Omental fat pad (tissue), 3 donors: ENCODE measurements at regions not wholly inside any gene's neighbourhood (a gene's known extent, or its start where the extent isn't known, plus 50 kb on each side); places are given as distances from the start of the nearest gene placed in this dataset.

Experiments used
- ATAC-seq: fragments of 150-250 bp; one replicate; pipeline ENCODE4 v1.9.1; 2016; ENCODE audit warnings: mild to moderate bottlenecking, moderate library complexity; ENCODE audit not compliant: low FRiP score
- DNase-seq: peaks from one replicate; pipeline ENCODE4 v3.0.0-alpha.2; 2019; ENCODE audit warnings: low spot score
- TF ChIP-seq, protein P1 (sequence below), 3 donors: fragments of 450-650 bp; IDR thresholded peaks; one replicate each; pipeline ENCODE4 v1.5.1; 2016 to 2017; ENCODE audit warnings: antibody characterized with exemption in 3 of 3, mild to moderate bottlenecking in 3 of 3, moderate library complexity in 2 of 3

DNA sequence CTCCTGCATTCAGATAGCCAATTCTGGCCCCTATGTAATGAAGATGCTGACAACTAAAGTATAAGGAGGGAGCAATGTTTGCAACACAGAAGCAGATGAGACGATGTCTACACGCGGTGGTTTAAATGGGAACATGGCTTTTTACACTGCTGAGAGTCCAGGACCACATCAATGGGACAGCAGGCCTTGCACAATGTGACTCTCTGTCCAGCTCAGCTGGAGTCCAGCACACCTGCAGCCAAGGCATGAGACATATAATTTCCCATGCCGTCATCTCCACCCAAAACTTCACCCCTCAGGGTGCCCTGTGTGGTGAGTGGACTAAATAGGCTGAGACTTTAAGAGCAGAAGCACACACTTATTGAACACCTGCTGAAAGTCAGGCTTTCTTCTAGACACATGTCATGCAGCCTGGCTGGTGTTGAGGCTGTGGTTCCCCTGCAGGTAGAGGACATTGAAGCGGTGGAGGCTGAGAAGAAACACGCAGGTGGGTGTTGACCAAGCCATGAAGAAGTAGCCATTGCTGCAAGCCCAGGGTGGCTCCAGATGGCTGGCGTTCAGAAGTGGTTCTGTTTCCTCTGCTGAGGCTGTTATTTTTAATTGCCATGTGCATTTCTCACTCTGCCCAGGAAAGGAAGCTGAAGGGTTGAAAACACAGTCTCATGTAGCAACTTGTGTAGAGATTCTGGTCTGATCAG, 345.6 kb downstream of the MYCN start:
- DNase-seq (no peak), ATAC-seq (no peak)
- TF ChIP-seq, protein P1, sequence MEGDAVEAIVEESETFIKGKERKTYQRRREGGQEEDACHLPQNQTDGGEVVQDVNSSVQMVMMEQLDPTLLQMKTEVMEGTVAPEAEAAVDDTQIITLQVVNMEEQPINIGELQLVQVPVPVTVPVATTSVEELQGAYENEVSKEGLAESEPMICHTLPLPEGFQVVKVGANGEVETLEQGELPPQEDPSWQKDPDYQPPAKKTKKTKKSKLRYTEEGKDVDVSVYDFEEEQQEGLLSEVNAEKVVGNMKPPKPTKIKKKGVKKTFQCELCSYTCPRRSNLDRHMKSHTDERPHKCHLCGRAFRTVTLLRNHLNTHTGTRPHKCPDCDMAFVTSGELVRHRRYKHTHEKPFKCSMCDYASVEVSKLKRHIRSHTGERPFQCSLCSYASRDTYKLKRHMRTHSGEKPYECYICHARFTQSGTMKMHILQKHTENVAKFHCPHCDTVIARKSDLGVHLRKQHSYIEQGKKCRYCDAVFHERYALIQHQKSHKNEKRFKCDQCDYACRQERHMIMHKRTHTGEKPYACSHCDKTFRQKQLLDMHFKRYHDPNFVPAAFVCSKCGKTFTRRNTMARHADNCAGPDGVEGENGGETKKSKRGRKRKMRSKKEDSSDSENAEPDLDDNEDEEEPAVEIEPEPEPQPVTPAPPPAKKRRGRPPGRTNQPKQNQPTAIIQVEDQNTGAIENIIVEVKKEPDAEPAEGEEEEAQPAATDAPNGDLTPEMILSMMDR (IDR thresholded peaks at IDR 0.05), result no peak

DNA sequence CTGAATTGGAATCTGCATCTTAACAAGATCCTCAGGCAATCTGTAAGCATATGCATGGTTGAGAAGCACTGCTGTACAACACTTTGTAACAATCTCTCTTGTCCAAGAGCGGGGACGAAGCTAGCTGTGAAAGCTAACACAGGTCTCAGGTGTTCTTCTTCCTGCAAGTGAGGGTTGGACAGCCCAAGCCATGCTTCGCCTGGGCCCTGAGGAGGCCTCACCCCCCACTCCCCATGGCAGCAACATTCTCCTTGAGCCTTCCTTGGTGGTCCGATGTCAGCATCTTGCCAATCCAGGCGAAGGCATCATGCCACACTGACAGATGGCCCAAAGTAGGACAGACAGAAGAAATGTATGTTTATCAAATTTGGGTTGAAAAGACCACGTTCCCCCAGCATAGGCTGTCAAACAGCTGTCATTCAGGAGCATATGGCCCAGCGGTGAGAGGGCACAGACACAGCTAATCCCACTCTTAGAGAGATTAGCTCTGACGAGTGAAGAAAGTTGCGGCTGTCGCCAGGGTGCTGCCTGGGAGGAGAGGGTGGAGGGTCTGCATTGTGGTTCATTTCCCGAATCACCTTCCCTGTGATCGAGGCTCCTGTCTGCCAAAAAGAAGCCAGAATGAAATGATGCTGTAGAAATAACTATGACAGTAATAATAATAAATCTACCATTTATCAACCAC, 344.7 kb downstream of the MYCN start:
- TF ChIP-seq, protein P1 (IDR thresholded peaks at IDR 0.05), result no peak
- no peak for ATAC-seq
- DNase-seq, result no peak

DNA sequence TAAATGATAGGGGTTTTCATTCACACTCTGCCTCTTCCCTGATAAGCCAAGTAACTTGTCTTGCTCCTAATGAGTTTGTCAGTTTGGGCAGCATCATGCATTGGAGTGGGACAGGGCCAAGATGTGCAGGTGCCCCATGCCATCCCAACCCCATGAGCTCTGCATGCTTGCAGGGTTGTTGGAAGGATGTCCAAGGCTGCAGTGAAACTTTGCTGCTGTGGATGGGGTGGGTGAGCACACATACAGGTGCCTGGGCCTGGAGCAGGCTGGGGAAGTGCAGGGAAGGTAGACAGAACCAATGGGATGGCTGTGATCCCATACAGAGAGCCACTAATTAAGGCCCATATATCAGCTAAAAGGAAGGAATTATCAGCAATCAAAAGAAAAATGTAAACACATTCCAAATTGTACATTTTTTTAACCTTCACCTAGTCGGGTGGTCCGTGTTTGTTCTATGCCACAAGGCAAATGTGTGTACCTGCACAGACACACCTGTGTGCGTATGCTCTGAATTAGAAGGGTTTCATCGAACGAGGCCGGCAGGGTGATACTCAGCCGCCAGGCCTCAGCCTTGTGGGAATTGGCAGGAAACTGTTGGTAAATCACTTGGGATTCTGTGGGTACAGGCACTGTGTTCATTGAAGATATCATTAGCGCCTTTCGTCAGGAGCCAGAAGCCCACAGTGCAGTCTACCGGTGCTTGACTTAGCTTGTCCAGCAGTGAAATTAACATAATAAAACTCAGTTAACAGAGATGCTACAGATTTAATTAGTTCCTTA, 342.9 kb downstream of the MYCN start:
- DNase-seq (no peak), ATAC-seq (no peak)
- TF ChIP-seq, protein P1 (IDR thresholded peaks at IDR 0.05), result no peak

DNA sequence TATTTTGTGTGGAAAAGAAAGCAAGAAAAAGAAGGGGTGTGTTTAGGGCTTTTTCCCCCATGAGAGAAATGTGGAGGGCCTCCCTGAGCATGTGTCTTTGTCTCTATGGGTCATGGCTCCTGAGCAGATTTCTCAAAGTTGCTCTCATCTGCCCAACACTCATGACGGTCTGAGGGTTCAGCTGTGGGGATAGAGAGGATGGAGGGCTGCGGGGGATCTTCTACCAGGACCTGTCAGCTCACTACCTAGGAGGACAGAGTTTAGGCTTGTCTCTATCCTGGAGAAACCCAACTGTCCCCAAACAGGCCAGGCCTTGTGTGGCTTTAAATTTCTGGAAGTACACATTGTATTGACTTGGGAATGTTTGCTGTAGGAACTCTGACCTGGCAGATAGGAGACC, 342.2 kb downstream of the MYCN start:
- ATAC-seq (no peak), DNase-seq (no peak)
- TF ChIP-seq, protein P1 (IDR thresholded peaks at IDR 0.05), result no peak

DNA sequence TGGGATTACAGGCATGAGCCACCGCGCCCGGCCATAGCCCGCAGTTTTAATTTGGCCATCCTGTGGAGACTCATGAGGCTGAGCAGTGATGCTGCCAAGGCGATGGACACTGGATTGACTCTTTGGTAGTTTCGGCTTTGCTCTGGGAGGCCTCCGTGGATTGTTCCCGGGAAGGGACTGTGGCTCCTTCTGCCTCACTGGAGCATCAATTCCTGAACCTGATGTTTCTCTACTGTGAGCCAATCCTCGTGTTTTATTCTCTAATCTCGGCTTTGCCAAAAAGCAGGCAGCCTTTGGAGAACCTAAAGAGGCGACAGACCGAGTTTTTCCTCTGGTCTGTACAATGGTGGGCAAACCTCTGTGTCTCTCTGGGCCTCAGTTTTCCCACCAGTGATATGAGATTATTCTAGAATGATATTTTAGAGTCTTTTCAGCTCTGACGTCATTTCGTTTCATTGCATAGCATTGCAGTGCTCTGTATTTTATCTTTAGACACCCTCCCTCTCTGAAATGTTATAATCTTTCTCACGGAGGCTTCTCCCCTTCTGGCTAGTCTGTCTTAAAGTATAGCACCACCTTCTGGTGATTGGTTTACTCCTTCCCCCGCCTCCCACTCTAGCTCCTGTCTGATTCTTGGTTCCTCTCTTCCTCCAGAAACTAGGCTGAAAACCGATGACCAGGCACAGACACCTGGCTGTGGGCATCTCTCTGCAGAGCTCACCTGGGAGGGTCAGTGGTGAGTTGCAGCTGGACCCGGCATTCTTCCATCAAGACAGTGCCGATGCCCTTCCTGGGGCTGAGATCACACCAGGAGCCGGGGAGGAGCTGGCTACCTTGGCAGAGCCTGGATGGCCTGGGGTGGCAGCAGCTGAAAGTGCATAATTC, 341.3 kb downstream of the MYCN start:
- ATAC-seq (peak; percentile 57), DNase-seq (no peak)
- TF ChIP-seq, protein P1 (IDR thresholded peaks at IDR 0.05), result no peak

DNA sequence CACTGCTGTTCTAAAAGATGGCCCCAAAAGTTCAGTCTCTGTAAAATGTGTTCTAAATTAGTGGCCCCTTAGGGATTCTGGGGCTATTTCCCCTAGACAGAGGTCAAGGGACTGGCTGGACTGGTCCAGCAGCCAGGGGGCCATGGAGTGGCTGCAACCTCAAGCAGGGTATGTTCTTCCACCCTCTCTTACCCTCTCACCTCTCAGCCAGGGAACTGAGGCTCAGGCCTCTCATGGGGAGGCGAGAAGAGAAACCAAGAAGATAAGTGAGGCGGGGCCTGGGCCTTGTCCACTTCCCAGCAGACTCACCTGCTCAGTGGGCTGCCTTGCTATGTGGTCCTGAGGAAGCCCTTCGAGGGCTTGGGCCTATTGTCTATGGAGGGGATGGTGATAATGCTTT, 339.7 kb downstream of the MYCN start:
- TF ChIP-seq, protein P1 (IDR thresholded peaks at IDR 0.05), result no peak
- no peak for DNase-seq

More for the DNA sequence above, 339.7 kb downstream of the MYCN start:
- no peak for ATAC-seq
